ENCODE measurements at regions not wholly inside any gene's neighbourhood (a gene's known extent, or its start where the extent isn't known, plus 50 kb on each side); places are given as distances from the start of the nearest gene placed in this dataset.

DNA sequence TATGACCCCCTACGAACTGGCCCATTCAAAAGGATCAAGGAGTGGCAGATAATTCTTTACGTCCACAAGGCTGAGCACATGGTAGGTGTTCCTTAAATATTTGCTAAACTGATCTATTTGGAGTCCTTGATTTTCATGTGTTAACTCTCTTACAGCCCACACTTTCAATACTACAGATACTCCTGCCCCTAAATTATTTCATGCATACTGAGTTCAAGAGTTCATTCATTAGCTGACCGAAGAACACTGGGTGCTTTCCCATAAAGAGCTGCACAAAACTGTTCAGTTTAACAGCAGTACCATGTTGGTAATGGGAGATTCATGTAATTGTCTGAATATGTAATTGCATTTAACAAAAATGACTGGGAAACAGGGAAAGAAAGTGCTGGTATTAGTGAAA, 170.5 kb upstream of the ADO start:
- TF ChIP-seq, protein P1, sequence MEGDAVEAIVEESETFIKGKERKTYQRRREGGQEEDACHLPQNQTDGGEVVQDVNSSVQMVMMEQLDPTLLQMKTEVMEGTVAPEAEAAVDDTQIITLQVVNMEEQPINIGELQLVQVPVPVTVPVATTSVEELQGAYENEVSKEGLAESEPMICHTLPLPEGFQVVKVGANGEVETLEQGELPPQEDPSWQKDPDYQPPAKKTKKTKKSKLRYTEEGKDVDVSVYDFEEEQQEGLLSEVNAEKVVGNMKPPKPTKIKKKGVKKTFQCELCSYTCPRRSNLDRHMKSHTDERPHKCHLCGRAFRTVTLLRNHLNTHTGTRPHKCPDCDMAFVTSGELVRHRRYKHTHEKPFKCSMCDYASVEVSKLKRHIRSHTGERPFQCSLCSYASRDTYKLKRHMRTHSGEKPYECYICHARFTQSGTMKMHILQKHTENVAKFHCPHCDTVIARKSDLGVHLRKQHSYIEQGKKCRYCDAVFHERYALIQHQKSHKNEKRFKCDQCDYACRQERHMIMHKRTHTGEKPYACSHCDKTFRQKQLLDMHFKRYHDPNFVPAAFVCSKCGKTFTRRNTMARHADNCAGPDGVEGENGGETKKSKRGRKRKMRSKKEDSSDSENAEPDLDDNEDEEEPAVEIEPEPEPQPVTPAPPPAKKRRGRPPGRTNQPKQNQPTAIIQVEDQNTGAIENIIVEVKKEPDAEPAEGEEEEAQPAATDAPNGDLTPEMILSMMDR (IDR thresholded peaks at IDR 0.05) = no peak
- TF ChIP-seq POLR2AphosphoS5 (IDR thresholded peaks at IDR 0.05; ENCODE audit: insufficient read depth in 1 of 2, low read depth in 1 of 2) = no peak
